ENCODE measurements at regions not wholly inside any gene's neighbourhood (a gene's known extent, or its start where the extent isn't known, plus 50 kb on each side); places are given as distances from the start of the nearest gene placed in this dataset.

- no peak for TF ChIP-seq CTCF (IDR thresholded peaks at IDR 0.05)
These were observed 121.0 kb upstream of the KYNU start for GRCh38 chr2:142756430-142756829.

- no peak for TF ChIP-seq CTCF (IDR thresholded peaks at IDR 0.05)
These were observed 122.3 kb upstream of the KYNU start for GRCh38 chr2:142755191-142755590.

- no peak for TF ChIP-seq CTCF (IDR thresholded peaks at IDR 0.05)
These were observed 123.3 kb upstream of the KYNU start for GRCh38 chr2:142754182-142754581.

- no peak for TF ChIP-seq CTCF (IDR thresholded peaks at IDR 0.05)
These were observed 126.6 kb upstream of the KYNU start for GRCh38 chr2:142750858-142751257.

- TF ChIP-seq CTCF (IDR thresholded peaks at IDR 0.05), result no peak
These were observed 128.8 kb upstream of the KYNU start for GRCh38 chr2:142748559-142749099.

GRCh38 chr2:142745691-142746090, 131.8 kb upstream of the KYNU start:
- TF ChIP-seq CTCF (IDR thresholded peaks at IDR 0.05), result no peak

GRCh38 chr2:142742371-142743214, 134.9 kb upstream of the KYNU start:
- TF ChIP-seq CTCF (IDR thresholded peaks at IDR 0.05), result no peak

Data from LNCAP (cell line).